ENCODE measurements at regions not wholly inside any gene's neighbourhood (a gene's known extent, or its start where the extent isn't known, plus 50 kb on each side); places are given as distances from the start of the nearest gene placed in this dataset.

DNA sequence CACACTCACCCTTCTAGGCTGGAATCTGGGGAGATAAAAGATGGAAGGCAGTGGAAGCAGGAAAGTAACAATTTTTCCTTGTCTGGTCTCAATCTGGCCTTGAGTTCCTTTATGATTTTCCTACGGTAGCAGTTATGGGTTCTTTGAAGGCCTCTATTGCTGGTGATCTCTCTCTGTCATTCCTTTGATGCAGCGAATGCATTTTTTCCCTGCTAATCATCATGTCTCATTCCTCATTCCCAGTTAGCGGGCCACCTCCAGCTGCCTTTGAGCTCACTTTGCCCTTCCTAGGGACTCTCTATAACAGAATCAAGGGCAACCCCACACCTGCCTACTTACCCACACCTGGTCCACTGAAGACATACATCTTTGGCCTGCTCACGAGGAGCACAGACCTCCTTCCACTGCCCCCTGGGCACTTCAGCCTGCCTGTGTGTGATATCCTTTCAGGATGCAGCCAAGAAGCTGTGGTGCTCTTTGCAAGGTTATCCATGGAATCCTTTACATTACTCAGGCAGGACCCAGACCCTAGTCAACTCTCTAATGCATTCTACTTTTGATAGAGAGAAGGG is 191.7 kb downstream of the DRD1 start:
- TF ChIP-seq, protein P1, sequence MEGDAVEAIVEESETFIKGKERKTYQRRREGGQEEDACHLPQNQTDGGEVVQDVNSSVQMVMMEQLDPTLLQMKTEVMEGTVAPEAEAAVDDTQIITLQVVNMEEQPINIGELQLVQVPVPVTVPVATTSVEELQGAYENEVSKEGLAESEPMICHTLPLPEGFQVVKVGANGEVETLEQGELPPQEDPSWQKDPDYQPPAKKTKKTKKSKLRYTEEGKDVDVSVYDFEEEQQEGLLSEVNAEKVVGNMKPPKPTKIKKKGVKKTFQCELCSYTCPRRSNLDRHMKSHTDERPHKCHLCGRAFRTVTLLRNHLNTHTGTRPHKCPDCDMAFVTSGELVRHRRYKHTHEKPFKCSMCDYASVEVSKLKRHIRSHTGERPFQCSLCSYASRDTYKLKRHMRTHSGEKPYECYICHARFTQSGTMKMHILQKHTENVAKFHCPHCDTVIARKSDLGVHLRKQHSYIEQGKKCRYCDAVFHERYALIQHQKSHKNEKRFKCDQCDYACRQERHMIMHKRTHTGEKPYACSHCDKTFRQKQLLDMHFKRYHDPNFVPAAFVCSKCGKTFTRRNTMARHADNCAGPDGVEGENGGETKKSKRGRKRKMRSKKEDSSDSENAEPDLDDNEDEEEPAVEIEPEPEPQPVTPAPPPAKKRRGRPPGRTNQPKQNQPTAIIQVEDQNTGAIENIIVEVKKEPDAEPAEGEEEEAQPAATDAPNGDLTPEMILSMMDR (IDR thresholded peaks at IDR 0.05): no peak
- TF ChIP-seq POLR2A (IDR thresholded peaks at IDR 0.05) (no peak), POLR2AphosphoS5 (IDR thresholded peaks at IDR 0.05) (no peak), EP300 (IDR thresholded peaks at IDR 0.05) (no peak)
